ENCODE measurements at regions not wholly inside any gene's neighbourhood (a gene's known extent, or its start where the extent isn't known, plus 50 kb on each side); places are given as distances from the start of the nearest gene placed in this dataset.

GRCh38 chr3:141669434-141669833, 68.7 kb upstream of the RNF7 start:
- H3K9me3 ChIP-seq (ENCODE audit: control insufficient read depth, low read length) = peaks cover 10% of the 10 kb centered on the region
- DNase-seq = no peak

GRCh38 chr3:141677701-141678100, 60.4 kb upstream of the RNF7 start:
- Histone ChIP-seq H2AFZ (ENCODE audit: low read depth, low read length) (no peak overlapping the region), H3K9me3 (ENCODE audit: control insufficient read depth, low read length) (no peaks in the 10 kb centered on the region), H3K4ac (ENCODE audit: low read depth in 1 of 2, low read length in 2 of 2) (no peak overlapping the region), H2BK12ac (ENCODE audit: low read length in 2 of 2) (no peak overlapping the region), H3K23ac (ENCODE audit: low read length in 2 of 2) (no peak overlapping the region), H3K79me1 (replicated peaks; ENCODE audit: low read length, poor library complexity, severe bottlenecking) (no peaks in the 10 kb centered on the region), H3K18ac (ENCODE audit: low read depth in 1 of 2, low read length in 2 of 2) (no peak overlapping the region), H4K91ac (ENCODE audit: low read length) (no peak overlapping the region), H2BK120ac (ENCODE audit: low read depth, low read length) (no peak overlapping the region), H3K36me3 (ENCODE audit: control insufficient read depth in 1 of 2, insufficient read depth in 2 of 2, low read depth in 1 of 2, low read length in 2 of 2) (no peaks in the 10 kb centered on the region), H3K27ac (ENCODE audit: low read length, poor library complexity, severe bottlenecking) (no peak overlapping the region), H3K9ac (ENCODE audit: low read length) (no peak overlapping the region), H4K8ac (ENCODE audit: low read length) (no peak overlapping the region), H2BK15ac (ENCODE audit: low read depth, poor library complexity, severe bottlenecking) (no peak overlapping the region), H3K4me1 (ENCODE audit: control insufficient read depth, insufficient read depth, low read depth, low read length) (peaks cover 5% of the 10 kb centered on the region), H2BK5ac (ENCODE audit: low read depth, low read length, poor library complexity, severe bottlenecking) (no peak overlapping the region), H3K4me3 (ENCODE audit: insufficient read depth in 1 of 2, low read depth in 1 of 2, low read length in 2 of 2) (no peak overlapping the region), H3K14ac (ENCODE audit: low read length in 2 of 2) (no peak overlapping the region), H2AK5ac (ENCODE audit: low read length, severe bottlenecking) (no peak overlapping the region), H3K27me3 (ENCODE audit: control insufficient read depth in 1 of 2, insufficient read depth in 1 of 2, low read length in 2 of 2) (no peaks in the 10 kb centered on the region), H3K4me2 (ENCODE audit: low read length, poor library complexity, severe bottlenecking) (no peak overlapping the region)
- DNase-seq = no peak

More at GRCh38 chr3:141669434-141669833, 68.7 kb upstream of the RNF7 start:
- no peak overlapping the region for H3K4me2 ChIP-seq (ENCODE audit: low read length, poor library complexity, severe bottlenecking)
- no peaks in the 10 kb centered on the region for H3K4me1 ChIP-seq (ENCODE audit: control insufficient read depth, insufficient read depth, low read depth, low read length)
- H3K79me1 ChIP-seq (replicated peaks; ENCODE audit: low read length, poor library complexity, severe bottlenecking) = no peaks in the 10 kb centered on the region
- no peak overlapping the region for H2AFZ ChIP-seq (ENCODE audit: low read depth, low read length)
- no peak overlapping the region for H3K4me3 ChIP-seq (ENCODE audit: insufficient read depth in 1 of 2, low read depth in 1 of 2, low read length in 2 of 2)
- no peak overlapping the region for H2BK12ac ChIP-seq (ENCODE audit: low read length in 2 of 2)
- H3K14ac ChIP-seq (ENCODE audit: low read length in 2 of 2) = no peak overlapping the region
- no peak overlapping the region for H3K23ac ChIP-seq (ENCODE audit: low read length in 2 of 2)
- H3K9ac ChIP-seq (ENCODE audit: low read length) = no peak overlapping the region
- H2BK15ac ChIP-seq (ENCODE audit: low read depth, poor library complexity, severe bottlenecking) = no peak overlapping the region
- H3K27me3 ChIP-seq (ENCODE audit: control insufficient read depth in 1 of 2, insufficient read depth in 1 of 2, low read length in 2 of 2) = no peaks in the 10 kb centered on the region
- H3K4ac ChIP-seq (ENCODE audit: low read depth in 1 of 2, low read length in 2 of 2) = no peak overlapping the region
- H3K18ac ChIP-seq (ENCODE audit: low read depth in 1 of 2, low read length in 2 of 2) = no peak overlapping the region
- no peak overlapping the region for H2AK5ac ChIP-seq (ENCODE audit: low read length, severe bottlenecking)
- H2BK120ac ChIP-seq (ENCODE audit: low read depth, low read length) = no peak overlapping the region
- no peaks in the 10 kb centered on the region for H3K36me3 ChIP-seq (ENCODE audit: control insufficient read depth in 1 of 2, insufficient read depth in 2 of 2, low read depth in 1 of 2, low read length in 2 of 2)
- no peak overlapping the region for H2BK5ac ChIP-seq (ENCODE audit: low read depth, low read length, poor library complexity, severe bottlenecking)
- no peak overlapping the region for H3K27ac ChIP-seq (ENCODE audit: low read length, poor library complexity, severe bottlenecking)
- H4K8ac ChIP-seq (ENCODE audit: low read length) = no peak overlapping the region
- H4K91ac ChIP-seq (ENCODE audit: low read length) = no peak overlapping the region

GRCh38 chr3:141680620-141681389, 57.3 kb upstream of the RNF7 start:
- Histone ChIP-seq H2AK5ac (ENCODE audit: low read length, severe bottlenecking) (peak overlapping the region; percentile 57), H3K14ac (ENCODE audit: low read length in 2 of 2) (no peak overlapping the region), H3K18ac (ENCODE audit: low read depth in 1 of 2, low read length in 2 of 2) (no peak overlapping the region), H2BK15ac (ENCODE audit: low read depth, poor library complexity, severe bottlenecking) (no peak overlapping the region), H3K27ac (ENCODE audit: low read length, poor library complexity, severe bottlenecking) (peak overlapping the region; percentile 19), H2BK120ac (ENCODE audit: low read depth, low read length) (no peak overlapping the region), H3K36me3 (ENCODE audit: control insufficient read depth in 1 of 2, insufficient read depth in 2 of 2, low read depth in 1 of 2, low read length in 2 of 2) (no peaks in the 10 kb centered on the region), H3K4me3 (ENCODE audit: insufficient read depth in 1 of 2, low read depth in 1 of 2, low read length in 2 of 2) (no peak overlapping the region), H3K9ac (ENCODE audit: low read length) (no peak overlapping the region), H4K8ac (ENCODE audit: low read length) (peak overlapping the region; percentile 1), H3K9me3 (ENCODE audit: control insufficient read depth, low read length) (no peaks in the 10 kb centered on the region), H2BK12ac (ENCODE audit: low read length in 2 of 2) (peak overlapping the region in 1 of 2 experiments; percentile 70), H3K79me1 (replicated peaks; ENCODE audit: low read length, poor library complexity, severe bottlenecking) (no peaks in the 10 kb centered on the region), H3K4me1 (ENCODE audit: control insufficient read depth, insufficient read depth, low read depth, low read length) (peaks cover 5% of the 10 kb centered on the region), H3K4me2 (ENCODE audit: low read length, poor library complexity, severe bottlenecking) (no peak overlapping the region), H3K23ac (ENCODE audit: low read length in 2 of 2) (no peak overlapping the region), H3K4ac (ENCODE audit: low read depth in 1 of 2, low read length in 2 of 2) (no peak overlapping the region), H4K91ac (ENCODE audit: low read length) (no peak overlapping the region), H3K27me3 (ENCODE audit: control insufficient read depth in 1 of 2, insufficient read depth in 1 of 2, low read length in 2 of 2) (no peaks in the 10 kb centered on the region), H2BK5ac (ENCODE audit: low read depth, low read length, poor library complexity, severe bottlenecking) (no peak overlapping the region), H2AFZ (ENCODE audit: low read depth, low read length) (no peak overlapping the region)
- WGBS = 50% methylated on average over 2 of the region's 2 CpGs
- DNase-seq = peak; percentile 39

- no peaks in the 10 kb centered on the region for H3K79me1 ChIP-seq (replicated peaks; ENCODE audit: low read length, poor library complexity, severe bottlenecking)
- DNase-seq = no peak
- no peak overlapping the region for H2BK12ac ChIP-seq (ENCODE audit: low read length in 2 of 2)
- H2BK15ac ChIP-seq (ENCODE audit: low read depth, poor library complexity, severe bottlenecking) = no peak overlapping the region
- H3K14ac ChIP-seq (ENCODE audit: low read length in 2 of 2) = no peak overlapping the region
- no peaks in the 10 kb centered on the region for H3K27me3 ChIP-seq (ENCODE audit: control insufficient read depth in 1 of 2, insufficient read depth in 1 of 2, low read length in 2 of 2)
- H3K36me3 ChIP-seq (ENCODE audit: control insufficient read depth in 1 of 2, insufficient read depth in 2 of 2, low read depth in 1 of 2, low read length in 2 of 2) = no peaks in the 10 kb centered on the region
- H3K4me3 ChIP-seq (ENCODE audit: insufficient read depth in 1 of 2, low read depth in 1 of 2, low read length in 2 of 2) = no peak overlapping the region
- H4K8ac ChIP-seq (ENCODE audit: low read length) = no peak overlapping the region
- no peak overlapping the region for H4K91ac ChIP-seq (ENCODE audit: low read length)
- H2AFZ ChIP-seq (ENCODE audit: low read depth, low read length) = no peak overlapping the region
- no peak overlapping the region for H2BK5ac ChIP-seq (ENCODE audit: low read depth, low read length, poor library complexity, severe bottlenecking)
- H3K9ac ChIP-seq (ENCODE audit: low read length) = no peak overlapping the region
- H3K23ac ChIP-seq (ENCODE audit: low read length in 2 of 2) = no peak overlapping the region
- peaks cover 5% of the 10 kb centered on the region for H3K4me1 ChIP-seq (ENCODE audit: control insufficient read depth, insufficient read depth, low read depth, low read length)
- H2AK5ac ChIP-seq (ENCODE audit: low read length, severe bottlenecking) = no peak overlapping the region
- peak overlapping the region; percentile 27 for H3K27ac ChIP-seq (ENCODE audit: low read length, poor library complexity, severe bottlenecking)
- peak overlapping the region in 1 of 2 experiments; percentile 65 for H3K18ac ChIP-seq (ENCODE audit: low read depth in 1 of 2, low read length in 2 of 2)
- no peak overlapping the region for H3K4ac ChIP-seq (ENCODE audit: low read depth in 1 of 2, low read length in 2 of 2)
- H3K9me3 ChIP-seq (ENCODE audit: control insufficient read depth, low read length) = no peaks in the 10 kb centered on the region
- H2BK120ac ChIP-seq (ENCODE audit: low read depth, low read length) = no peak overlapping the region
- 81% methylated on average over 4 of the region's 4 CpGs for WGBS
- H3K4me2 ChIP-seq (ENCODE audit: low read length, poor library complexity, severe bottlenecking) = no peak overlapping the region
These were observed 56.7 kb upstream of the RNF7 start for GRCh38 chr3:141681390-141681780.
